ENCODE measurements at regions not wholly inside any gene's neighbourhood (a gene's known extent, or its start where the extent isn't known, plus 50 kb on each side); places are given as distances from the start of the nearest gene placed in this dataset.
"Not testable (repeated sequence)": the region's sequence is repeated elsewhere in the genome, so short reads cannot be mapped to it uniquely, and the experiment has no call there.

- Histone ChIP-seq H3K27me3 (ENCODE audit: insufficient read depth, low read length) (no peaks in the 10 kb centered on the region), H3K4me1 (ENCODE audit: insufficient read depth, low read length) (no peaks in the 10 kb centered on the region), H3K36me3 (ENCODE audit: insufficient read depth, low read depth, low read length) (no peaks in the 10 kb centered on the region), H3K27ac (ENCODE audit: low read length) (no peak overlapping the region), H3K9me3 (ENCODE audit: insufficient read depth, low read depth, low read length) (no peaks in the 10 kb centered on the region; the same call in 1 of the 2 replicates), H3K4me3 (ENCODE audit: low read length) (no peak overlapping the region), H3K9ac (ENCODE audit: low read depth, low read length) (no peak overlapping the region)
Observed at GRCh38 chr4:20196476-20196875, 55.2 kb upstream of the SLIT2 start.

- Histone ChIP-seq H3K4me3 (ENCODE audit: low read length) (no peak overlapping the region), H3K9ac (ENCODE audit: low read depth, low read length) (no peak overlapping the region)
Observed at GRCh38 chr4:20195071-20195885, 56.4 kb upstream of the SLIT2 start.

GRCh38 chr4:20194123-20195013 lies 57.3 kb upstream of the SLIT2 start:
- Histone ChIP-seq H3K9me3 (ENCODE audit: insufficient read depth, low read depth, low read length) (peaks cover 13% of the 10 kb centered on the region; the same call in 1 of the 2 replicates), H3K27me3 (ENCODE audit: insufficient read depth, low read length) (no peaks in the 10 kb centered on the region), H3K4me1 (ENCODE audit: insufficient read depth, low read length) (no peaks in the 10 kb centered on the region), H3K9ac (ENCODE audit: low read depth, low read length) (no peak overlapping the region), H3K4me3 (ENCODE audit: low read length) (no peak overlapping the region), H3K36me3 (ENCODE audit: insufficient read depth, low read depth, low read length) (no peaks in the 10 kb centered on the region), H3K27ac (ENCODE audit: low read length) (no peak overlapping the region)

More at GRCh38 chr4:20195071-20195885, 56.4 kb upstream of the SLIT2 start:
- H3K27ac ChIP-seq (ENCODE audit: low read length), result no peak overlapping the region
- no peaks in the 10 kb centered on the region for H3K4me1 ChIP-seq (ENCODE audit: insufficient read depth, low read length)
- H3K36me3 ChIP-seq (ENCODE audit: insufficient read depth, low read depth, low read length), result no peaks in the 10 kb centered on the region
- H3K27me3 ChIP-seq (ENCODE audit: insufficient read depth, low read length), result no peaks in the 10 kb centered on the region
- H3K9me3 ChIP-seq (ENCODE audit: insufficient read depth, low read depth, low read length), result peaks cover 6% of the 10 kb centered on the region; the same call in 1 of the 2 replicates

GRCh38 chr4:20193141-20193936 lies 58.4 kb upstream of the SLIT2 start:
- Histone ChIP-seq H3K36me3 (ENCODE audit: insufficient read depth, low read depth, low read length) (no peaks in the 10 kb centered on the region), H3K9me3 (ENCODE audit: insufficient read depth, low read depth, low read length) (peaks cover 13% of the 10 kb centered on the region; the same call in 1 of the 2 replicates), H3K4me1 (ENCODE audit: insufficient read depth, low read length) (no peaks in the 10 kb centered on the region), H3K27me3 (ENCODE audit: insufficient read depth, low read length) (no peaks in the 10 kb centered on the region), H3K9ac (ENCODE audit: low read depth, low read length) (no peak overlapping the region), H3K27ac (ENCODE audit: low read length) (no peak overlapping the region), H3K4me3 (ENCODE audit: low read length) (no peak overlapping the region)

GRCh38 chr4:20192736-20193135 lies 59.0 kb upstream of the SLIT2 start:
- no peaks in the 10 kb centered on the region for H3K27me3 ChIP-seq (ENCODE audit: insufficient read depth, low read length)
- H3K36me3 ChIP-seq (ENCODE audit: insufficient read depth, low read depth, low read length), result no peaks in the 10 kb centered on the region
- H3K9me3 ChIP-seq (ENCODE audit: insufficient read depth, low read depth, low read length), result peaks cover 13% of the 10 kb centered on the region; the same call in 1 of the 2 replicates
- H3K4me1 ChIP-seq (ENCODE audit: insufficient read depth, low read length), result no peaks in the 10 kb centered on the region
- H3K27ac ChIP-seq (ENCODE audit: low read length), result no peak overlapping the region
- no peak overlapping the region for H3K9ac ChIP-seq (ENCODE audit: low read depth, low read length)
- H3K4me3 ChIP-seq (ENCODE audit: low read length), result no peak overlapping the region

GRCh38 chr4:20185103-20185502 lies 66.6 kb upstream of the SLIT2 start:
- no peak overlapping the region for H3K9ac ChIP-seq (ENCODE audit: low read depth, low read length)
- H3K4me1 ChIP-seq (ENCODE audit: insufficient read depth, low read length), result no peaks in the 10 kb centered on the region
- H3K4me3 ChIP-seq (ENCODE audit: low read length), result no peak overlapping the region
- peaks cover 7% of the 10 kb centered on the region; the same call in 1 of the 2 replicates for H3K9me3 ChIP-seq (ENCODE audit: insufficient read depth, low read depth, low read length)
- no peak overlapping the region for H3K27ac ChIP-seq (ENCODE audit: low read length)
- no peaks in the 10 kb centered on the region for H3K27me3 ChIP-seq (ENCODE audit: insufficient read depth, low read length)
- no peaks in the 10 kb centered on the region for H3K36me3 ChIP-seq (ENCODE audit: insufficient read depth, low read depth, low read length)

GRCh38 chr4:20183131-20183530 lies 68.6 kb upstream of the SLIT2 start:
- not testable (repeated sequence) for H3K4me1 ChIP-seq (ENCODE audit: insufficient read depth, low read length); H3K9ac ChIP-seq (ENCODE audit: low read depth, low read length); H3K27me3 ChIP-seq (ENCODE audit: insufficient read depth, low read length); H3K36me3 ChIP-seq (ENCODE audit: insufficient read depth, low read depth, low read length); H3K27ac ChIP-seq (ENCODE audit: low read length); H3K9me3 ChIP-seq (ENCODE audit: insufficient read depth, low read depth, low read length); H3K4me3 ChIP-seq (ENCODE audit: low read length)

- Histone ChIP-seq H3K27ac (ENCODE audit: low read length) (no peak overlapping the region), H3K9me3 (ENCODE audit: insufficient read depth, low read depth, low read length) (no peaks in the 10 kb centered on the region; the same call in 1 of the 2 replicates)
Observed at GRCh38 chr4:20181926-20182325, 69.8 kb upstream of the SLIT2 start.

GRCh38 chr4:20180509-20180908 lies 71.2 kb upstream of the SLIT2 start:
- Histone ChIP-seq H3K36me3 (ENCODE audit: insufficient read depth, low read depth, low read length) (no peaks in the 10 kb centered on the region), H3K9me3 (ENCODE audit: insufficient read depth, low read depth, low read length) (no peaks in the 10 kb centered on the region), H3K27ac (ENCODE audit: low read length) (no peak overlapping the region), H3K4me1 (ENCODE audit: insufficient read depth, low read length) (no peaks in the 10 kb centered on the region), H3K27me3 (ENCODE audit: insufficient read depth, low read length) (no peaks in the 10 kb centered on the region), H3K4me3 (ENCODE audit: low read length) (no peak overlapping the region), H3K9ac (ENCODE audit: low read depth, low read length) (no peak overlapping the region)

More at GRCh38 chr4:20181926-20182325, 69.8 kb upstream of the SLIT2 start:
- no peaks in the 10 kb centered on the region for H3K27me3 ChIP-seq (ENCODE audit: insufficient read depth, low read length)
- no peak overlapping the region for H3K9ac ChIP-seq (ENCODE audit: low read depth, low read length)
- no peaks in the 10 kb centered on the region for H3K36me3 ChIP-seq (ENCODE audit: insufficient read depth, low read depth, low read length)
- no peaks in the 10 kb centered on the region for H3K4me1 ChIP-seq (ENCODE audit: insufficient read depth, low read length)
- no peak overlapping the region for H3K4me3 ChIP-seq (ENCODE audit: low read length)

GRCh38 chr4:20178902-20179576 lies 72.7 kb upstream of the SLIT2 start:
- Histone ChIP-seq H3K4me3 (ENCODE audit: low read length) (no peak overlapping the region), H3K9me3 (ENCODE audit: insufficient read depth, low read depth, low read length) (no peaks in the 10 kb centered on the region), H3K4me1 (ENCODE audit: insufficient read depth, low read length) (no peaks in the 10 kb centered on the region), H3K36me3 (ENCODE audit: insufficient read depth, low read depth, low read length) (no peaks in the 10 kb centered on the region), H3K27ac (ENCODE audit: low read length) (no peak overlapping the region), H3K27me3 (ENCODE audit: insufficient read depth, low read length) (no peaks in the 10 kb centered on the region), H3K9ac (ENCODE audit: low read depth, low read length) (no peak overlapping the region)

GRCh38 chr4:20176881-20177280 lies 74.8 kb upstream of the SLIT2 start:
- no peaks in the 10 kb centered on the region for H3K36me3 ChIP-seq (ENCODE audit: insufficient read depth, low read depth, low read length)

More at GRCh38 chr4:20176881-20177280, 74.8 kb upstream of the SLIT2 start:
- no peak overlapping the region for H3K9ac ChIP-seq (ENCODE audit: low read depth, low read length)
- H3K4me3 ChIP-seq (ENCODE audit: low read length), result no peak overlapping the region
- H3K27ac ChIP-seq (ENCODE audit: low read length), result no peak overlapping the region
- H3K27me3 ChIP-seq (ENCODE audit: insufficient read depth, low read length), result no peaks in the 10 kb centered on the region
- no peaks in the 10 kb centered on the region for H3K4me1 ChIP-seq (ENCODE audit: insufficient read depth, low read length)
- no peaks in the 10 kb centered on the region for H3K9me3 ChIP-seq (ENCODE audit: insufficient read depth, low read depth, low read length)
